ENCODE measurements at regions not wholly inside any gene's neighbourhood (a gene's known extent, or its start where the extent isn't known, plus 50 kb on each side); places are given as distances from the start of the nearest gene placed in this dataset.

GRCh38 chr15:70316059-70316600, 218.4 kb upstream of the TLE3 start:
- TF ChIP-seq CTCF (IDR thresholded peaks at IDR 0.05): no peak
- no peak for TF ChIP-seq POLR2A (IDR thresholded peaks at IDR 0.05)
- DNase-seq: no peak
- no peaks in the 10 kb centered on the region for H3K9me3 ChIP-seq
- no peak overlapping the region for H3K4me3 ChIP-seq
- H3K4me1 ChIP-seq: no peaks in the 10 kb centered on the region
- no peak overlapping the region for H3K27ac ChIP-seq
- no peaks in the 10 kb centered on the region for H3K27me3 ChIP-seq
- no peaks in the 10 kb centered on the region for H3K36me3 ChIP-seq
- 91% methylated on average over 5 of the region's 8 CpGs for WGBS (ENCODE audit: insufficient coverage, low coverage, low lambda C conversion rate, missing lambda C conversion rate)
- no peak for ATAC-seq
- intact Hi-C loops (cut with DNase I): no loop called here

- Histone ChIP-seq H3K27ac (no peak overlapping the region), H3K4me3 (no peak overlapping the region), H3K27me3 (no peaks in the 10 kb centered on the region), H3K4me1 (no peaks in the 10 kb centered on the region), H3K36me3 (no peaks in the 10 kb centered on the region), H3K9me3 (no peaks in the 10 kb centered on the region)
- DNase-seq (no peak), ATAC-seq (no peak)
- TF ChIP-seq CTCF (IDR thresholded peaks at IDR 0.05): no peak
- no peak for TF ChIP-seq POLR2A (IDR thresholded peaks at IDR 0.05)
- intact Hi-C loops (cut with DNase I): no loop called here
Measured at GRCh38 chr15:70315431-70315830, 217.7 kb upstream of the TLE3 start.

- ATAC-seq (no peak), DNase-seq (no peak)
- Histone ChIP-seq H3K27me3 (no peaks in the 10 kb centered on the region), H3K4me3 (no peak overlapping the region), H3K36me3 (no peaks in the 10 kb centered on the region), H3K9me3 (no peaks in the 10 kb centered on the region), H3K4me1 (no peaks in the 10 kb centered on the region), H3K27ac (no peak overlapping the region)
- intact Hi-C loops (cut with DNase I): no loop called here
- no peak for TF ChIP-seq POLR2A (IDR thresholded peaks at IDR 0.05)
- no peak for TF ChIP-seq CTCF (IDR thresholded peaks at IDR 0.05)
- 97% methylated on average over 3 of the region's 3 CpGs for WGBS (ENCODE audit: insufficient coverage, low coverage, low lambda C conversion rate, missing lambda C conversion rate)
Measured at GRCh38 chr15:70314688-70315087, 217.0 kb upstream of the TLE3 start.

GRCh38 chr15:70314018-70314354, 216.3 kb upstream of the TLE3 start:
- ATAC-seq (no peak), DNase-seq (no peak)
- intact Hi-C loops (cut with DNase I): no loop called here
- Histone ChIP-seq H3K9me3 (no peaks in the 10 kb centered on the region), H3K36me3 (no peaks in the 10 kb centered on the region), H3K4me3 (no peak overlapping the region), H3K27me3 (no peaks in the 10 kb centered on the region), H3K27ac (no peak overlapping the region), H3K4me1 (no peaks in the 10 kb centered on the region)
- TF ChIP-seq CTCF (IDR thresholded peaks at IDR 0.05) (no peak), POLR2A (IDR thresholded peaks at IDR 0.05) (no peak)
- WGBS (ENCODE audit: insufficient coverage, low coverage, low lambda C conversion rate, missing lambda C conversion rate): 93% methylated on average over 3 of the region's 3 CpGs
